Activated gamma-delta T cell treated with Interleukin-2 at 50 U/mL for 16 hours (primary cell): ENCODE measurements at regions not wholly inside any gene's neighbourhood (a gene's known extent, or its start where the extent isn't known, plus 50 kb on each side); places are given as distances from the start of the nearest gene placed in this dataset.
"Not testable (repeated sequence)": the region's sequence is repeated elsewhere in the genome, so short reads cannot be mapped to it uniquely, and the experiment has no call there.

ENCODE experiments used
- DNase-seq: peaks from one replicate; pipeline ENCODE4 v3.0.0-alpha.2; 2020

- DNase-seq, result no peak
These were observed 107.4 kb upstream of the NDUFV2 start for GRCh38 chr18:8995096-8995495.

GRCh38 chr18:8996771-8997432 lies 105.6 kb upstream of the NDUFV2 start:
- DNase-seq, result no peak

- DNase-seq, result no peak
These were observed 104.9 kb upstream of the NDUFV2 start for GRCh38 chr18:8997634-8998033.

GRCh38 chr18:8998481-8999217 lies 103.8 kb upstream of the NDUFV2 start:
- DNase-seq, result no peak

- no peak for DNase-seq
These were observed 102.6 kb upstream of the NDUFV2 start for GRCh38 chr18:8999872-9000271.

GRCh38 chr18:9000733-9001132 lies 101.8 kb upstream of the NDUFV2 start:
- DNase-seq, result no peak

GRCh38 chr18:9001209-9001608 lies 101.3 kb upstream of the NDUFV2 start:
- DNase-seq, result no peak

- DNase-seq, result no peak
These were observed 98.9 kb upstream of the NDUFV2 start for GRCh38 chr18:9003406-9004100.

- DNase-seq, result not testable (repeated sequence)
These were observed 98.2 kb upstream of the NDUFV2 start for GRCh38 chr18:9004308-9004707.

- not testable (repeated sequence) for DNase-seq
These were observed 94.8 kb upstream of the NDUFV2 start for GRCh38 chr18:9007700-9008099.

- no peak for DNase-seq
These were observed 94.2 kb upstream of the NDUFV2 start for GRCh38 chr18:9008200-9008708.

GRCh38 chr18:9008709-9009635 lies 93.5 kb upstream of the NDUFV2 start:
- no peak for DNase-seq

- DNase-seq, result no peak
These were observed 92.6 kb upstream of the NDUFV2 start for GRCh38 chr18:9009703-9010488.

GRCh38 chr18:9011431-9011830 lies 91.1 kb upstream of the NDUFV2 start:
- no peak for DNase-seq

- DNase-seq, result no peak
These were observed 88.5 kb upstream of the NDUFV2 start for GRCh38 chr18:9013926-9014373.

GRCh38 chr18:9015689-9016088 lies 86.8 kb upstream of the NDUFV2 start:
- DNase-seq, result no peak

GRCh38 chr18:9016633-9017166 lies 85.8 kb upstream of the NDUFV2 start:
- no peak for DNase-seq

GRCh38 chr18:9017167-9017904 lies 85.2 kb upstream of the NDUFV2 start:
- peak; percentile 47 for DNase-seq

GRCh38 chr18:9017905-9018227 lies 84.6 kb upstream of the NDUFV2 start:
- no peak for DNase-seq

GRCh38 chr18:9019135-9019534 lies 83.4 kb upstream of the NDUFV2 start:
- no peak for DNase-seq

GRCh38 chr18:9020221-9020620 lies 82.3 kb upstream of the NDUFV2 start:
- no peak for DNase-seq
